Endothelial cell of umbilical vein (primary cell): ENCODE measurements at regions not wholly inside any gene's neighbourhood (a gene's known extent, or its start where the extent isn't known, plus 50 kb on each side); places are given as distances from the start of the nearest gene placed in this dataset.

Experiments used
- JUN ChIP-seq: IDR thresholded peaks from 2 replicates; pipeline ENCODE4 v1.6.1; 2011; ENCODE audit warnings: borderline replicate concordance, low read depth; ENCODE audit not compliant: insufficient read length, insufficient read depth
- POLR2A ChIP-seq: IDR thresholded peaks from 2 replicates; pipeline ENCODE4 v1.6.1; 2012; ENCODE audit warnings: low read depth, mild to moderate bottlenecking, control low read depth, low read length
- TF ChIP-seq, protein P1 (sequence below), 2 donors: IDR thresholded peaks; 1 replicate in 1 of 2; 2 replicates in 1 of 2; pipeline ENCODE4 v1.5.1; 2011; ENCODE audit warnings: low read length in 2 of 2, mild to moderate bottlenecking in 2 of 2, moderate library complexity in 2 of 2, control low read depth in 1 of 2, inconsistent platforms in 1 of 2, low read depth in 1 of 2; ENCODE audit not compliant: insufficient read depth in 1 of 2; ENCODE audit errors: extremely low read depth in 1 of 2

DNA sequence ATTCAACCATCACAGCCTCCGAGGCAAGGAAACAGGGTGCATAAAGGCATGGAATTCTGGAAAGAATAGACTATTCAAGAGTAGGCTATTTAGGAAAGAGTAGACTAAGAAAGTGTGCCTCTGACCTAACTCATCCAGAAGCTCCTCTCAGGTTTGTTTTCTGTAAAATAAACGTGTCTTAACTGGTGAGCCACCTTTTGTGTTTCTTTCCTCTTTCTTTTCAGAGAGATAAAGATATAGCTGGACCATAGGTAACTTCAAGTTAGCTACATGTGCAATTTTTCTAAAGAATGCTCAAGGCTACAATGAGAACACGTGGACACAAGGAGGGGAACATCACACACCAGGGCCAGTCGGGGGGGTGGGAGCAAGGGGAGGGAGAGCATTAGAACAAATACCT is 577.0 kb downstream of the TYW1 start:
- TF ChIP-seq, protein P1, sequence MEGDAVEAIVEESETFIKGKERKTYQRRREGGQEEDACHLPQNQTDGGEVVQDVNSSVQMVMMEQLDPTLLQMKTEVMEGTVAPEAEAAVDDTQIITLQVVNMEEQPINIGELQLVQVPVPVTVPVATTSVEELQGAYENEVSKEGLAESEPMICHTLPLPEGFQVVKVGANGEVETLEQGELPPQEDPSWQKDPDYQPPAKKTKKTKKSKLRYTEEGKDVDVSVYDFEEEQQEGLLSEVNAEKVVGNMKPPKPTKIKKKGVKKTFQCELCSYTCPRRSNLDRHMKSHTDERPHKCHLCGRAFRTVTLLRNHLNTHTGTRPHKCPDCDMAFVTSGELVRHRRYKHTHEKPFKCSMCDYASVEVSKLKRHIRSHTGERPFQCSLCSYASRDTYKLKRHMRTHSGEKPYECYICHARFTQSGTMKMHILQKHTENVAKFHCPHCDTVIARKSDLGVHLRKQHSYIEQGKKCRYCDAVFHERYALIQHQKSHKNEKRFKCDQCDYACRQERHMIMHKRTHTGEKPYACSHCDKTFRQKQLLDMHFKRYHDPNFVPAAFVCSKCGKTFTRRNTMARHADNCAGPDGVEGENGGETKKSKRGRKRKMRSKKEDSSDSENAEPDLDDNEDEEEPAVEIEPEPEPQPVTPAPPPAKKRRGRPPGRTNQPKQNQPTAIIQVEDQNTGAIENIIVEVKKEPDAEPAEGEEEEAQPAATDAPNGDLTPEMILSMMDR (IDR thresholded peaks at IDR 0.05; ENCODE audit: extremely low read depth in 1 of 2, insufficient read depth in 1 of 2, low read depth in 1 of 2, low read length in 2 of 2): no peak
- TF ChIP-seq POLR2A (no peak), JUN (no peak)
